ENCODE measurements at regions not wholly inside any gene's neighbourhood (a gene's known extent, or its start where the extent isn't known, plus 50 kb on each side); places are given as distances from the start of the nearest gene placed in this dataset.

DNA sequence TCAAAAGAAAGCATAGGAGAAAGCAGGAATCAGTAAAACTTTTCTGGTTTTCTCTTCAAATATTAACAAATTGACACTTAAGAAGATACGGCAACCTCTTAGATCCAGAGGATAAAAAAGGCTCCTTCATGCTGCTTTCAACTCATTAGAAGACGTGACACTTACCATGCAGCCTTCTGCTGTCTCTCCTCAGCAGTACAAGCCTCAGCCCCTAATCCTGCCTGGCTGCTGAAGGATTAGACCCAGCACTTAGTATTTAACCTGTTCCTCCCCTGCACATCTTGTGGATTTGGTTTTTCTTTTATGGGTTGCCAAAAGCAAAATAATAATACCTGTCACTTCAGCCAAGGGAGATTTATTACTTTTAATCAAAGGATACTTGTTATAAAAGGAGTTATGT is 108.4 kb downstream of the LYZL1 start:
- no peak for DNase-seq (ENCODE audit: low read depth)

DNA sequence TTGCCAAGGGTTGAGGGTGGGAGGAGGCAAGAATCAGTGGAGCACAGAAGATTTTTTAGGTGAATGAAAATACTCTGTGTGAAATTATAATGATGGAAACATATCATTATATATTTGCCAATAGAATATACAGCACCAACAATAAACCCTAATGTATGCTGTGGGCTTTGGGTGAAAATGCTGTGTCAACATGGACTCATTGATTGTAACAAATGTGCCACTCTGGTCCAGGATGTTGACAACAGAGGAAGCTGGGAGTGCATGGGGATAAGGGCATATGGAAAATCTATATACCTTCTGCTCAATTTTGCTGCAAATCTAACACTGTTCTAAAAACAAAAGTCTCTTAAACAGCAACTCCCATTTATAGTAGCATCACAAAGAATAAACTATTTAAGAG is 114.3 kb downstream of the LYZL1 start:
- no peak for DNase-seq (ENCODE audit: low read depth)

GRCh38 chr10:29407280-29407858 is 118.5 kb downstream of the LYZL1 start:
- no peak for DNase-seq (ENCODE audit: low read depth)
